ACHN (cell line): ENCODE measurements at regions not wholly inside any gene's neighbourhood (a gene's known extent, or its start where the extent isn't known, plus 50 kb on each side); places are given as distances from the start of the nearest gene placed in this dataset.
"Not testable (repeated sequence)": the region's sequence is repeated elsewhere in the genome, so short reads cannot be mapped to it uniquely, and the experiment has no call there.

ENCODE experiments used
- DNase-seq: peaks from one replicate; pipeline ENCODE4 v3.0.0-alpha.2; 2015
- in situ Hi-C: cut with HindIII; loops from 2 replicates; pipeline ENCODE4 v1.10.0; 2017; ENCODE audit warnings: low sequenced_read_pairs, low pct_ligation_motif_present, low pct_unique_long_range_greater_than_20kb

- in situ Hi-C loops, DNase-seq: not testable (repeated sequence)
Measured at GRCh38 chr16:21422824-21423223, 144.7 kb upstream of the CRYM start.

- DNase-seq, in situ Hi-C loops: not testable (repeated sequence)
Measured at GRCh38 chr16:21404699-21405098, 126.6 kb upstream of the CRYM start.

- in situ Hi-C loops, DNase-seq: not testable (repeated sequence)
Measured at GRCh38 chr16:21397866-21398265, 119.8 kb upstream of the CRYM start.

GRCh38 chr16:21396545-21396944 is 118.5 kb upstream of the CRYM start:
- in situ Hi-C loops, DNase-seq: not testable (repeated sequence)

GRCh38 chr16:21390634-21391033 is 112.5 kb upstream of the CRYM start:
- in situ Hi-C loops, DNase-seq: not testable (repeated sequence)

GRCh38 chr16:21389860-21390259 is 111.8 kb upstream of the CRYM start:
- DNase-seq, in situ Hi-C loops: not testable (repeated sequence)

GRCh38 chr16:21387757-21388156 is 109.7 kb upstream of the CRYM start:
- in situ Hi-C loops, DNase-seq: not testable (repeated sequence)

- in situ Hi-C loops, DNase-seq: not testable (repeated sequence)
Measured at GRCh38 chr16:21386201-21386915, 108.3 kb upstream of the CRYM start.

GRCh38 chr16:21383682-21384081 is 105.6 kb upstream of the CRYM start:
- DNase-seq, in situ Hi-C loops: not testable (repeated sequence)

- in situ Hi-C loops: not testable (repeated sequence)
Measured at GRCh38 chr16:21379645-21380044, 101.6 kb upstream of the CRYM start.

GRCh38 chr16:21376196-21376899 is 98.3 kb upstream of the CRYM start:
- DNase-seq, in situ Hi-C loops: not testable (repeated sequence)

More at GRCh38 chr16:21379645-21380044, 101.6 kb upstream of the CRYM start:
- DNase-seq: not testable (repeated sequence)

- in situ Hi-C loops, DNase-seq: not testable (repeated sequence)
Measured at GRCh38 chr16:21375334-21375733, 97.2 kb upstream of the CRYM start.

- in situ Hi-C loops: not testable (repeated sequence)
Measured at GRCh38 chr16:21373454-21373853, 95.4 kb upstream of the CRYM start.

GRCh38 chr16:21372862-21373261 is 94.8 kb upstream of the CRYM start:
- in situ Hi-C loops: not testable (repeated sequence)
- DNase-seq: peak; percentile 34

More at GRCh38 chr16:21373454-21373853, 95.4 kb upstream of the CRYM start:
- not testable (repeated sequence) for DNase-seq

- DNase-seq, in situ Hi-C loops: not testable (repeated sequence)
Measured at GRCh38 chr16:21372162-21372835, 94.2 kb upstream of the CRYM start.

- in situ Hi-C loops: not testable (repeated sequence)
- DNase-seq: peak; percentile 57
Measured at GRCh38 chr16:21370791-21371190, 92.7 kb upstream of the CRYM start.

GRCh38 chr16:21368973-21369942 is 91.2 kb upstream of the CRYM start:
- DNase-seq, in situ Hi-C loops: not testable (repeated sequence)
